ENCODE measurements at regions not wholly inside any gene's neighbourhood (a gene's known extent, or its start where the extent isn't known, plus 50 kb on each side); places are given as distances from the start of the nearest gene placed in this dataset.

DNA sequence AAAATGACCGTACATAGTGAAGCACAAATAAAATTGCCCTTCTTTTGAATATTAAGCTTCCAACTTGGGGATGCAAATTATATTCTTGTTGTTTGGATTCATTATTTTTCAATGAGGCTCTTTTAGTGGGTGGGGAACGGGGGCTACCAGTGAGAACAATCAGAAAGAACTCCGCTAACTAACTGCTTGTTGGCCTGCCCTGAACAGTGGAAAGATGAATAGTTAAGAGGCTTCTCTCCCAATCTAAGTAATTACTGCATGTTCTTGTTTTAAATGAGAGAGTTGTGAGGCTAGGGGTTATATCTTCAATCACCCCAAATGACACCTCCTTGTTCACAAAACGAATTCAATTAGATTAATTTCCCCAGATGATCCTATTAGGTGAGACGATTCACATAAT lies 322.0 kb downstream of the FAT3 start:
- intact Hi-C loops (cut with DNase I) = no loop called here
- Histone ChIP-seq H3K4me3 (no peak overlapping the region), H3K27ac (no peak overlapping the region), H3K4me1 (no peaks in the 10 kb centered on the region), H3K36me3 (no peaks in the 10 kb centered on the region), H3K27me3 (peaks cover 0 to 3% (median 0%) of the 10 kb centered on the region in 9 donors), H3K9me3 (no peaks in the 10 kb centered on the region)
- TF ChIP-seq, protein P1, sequence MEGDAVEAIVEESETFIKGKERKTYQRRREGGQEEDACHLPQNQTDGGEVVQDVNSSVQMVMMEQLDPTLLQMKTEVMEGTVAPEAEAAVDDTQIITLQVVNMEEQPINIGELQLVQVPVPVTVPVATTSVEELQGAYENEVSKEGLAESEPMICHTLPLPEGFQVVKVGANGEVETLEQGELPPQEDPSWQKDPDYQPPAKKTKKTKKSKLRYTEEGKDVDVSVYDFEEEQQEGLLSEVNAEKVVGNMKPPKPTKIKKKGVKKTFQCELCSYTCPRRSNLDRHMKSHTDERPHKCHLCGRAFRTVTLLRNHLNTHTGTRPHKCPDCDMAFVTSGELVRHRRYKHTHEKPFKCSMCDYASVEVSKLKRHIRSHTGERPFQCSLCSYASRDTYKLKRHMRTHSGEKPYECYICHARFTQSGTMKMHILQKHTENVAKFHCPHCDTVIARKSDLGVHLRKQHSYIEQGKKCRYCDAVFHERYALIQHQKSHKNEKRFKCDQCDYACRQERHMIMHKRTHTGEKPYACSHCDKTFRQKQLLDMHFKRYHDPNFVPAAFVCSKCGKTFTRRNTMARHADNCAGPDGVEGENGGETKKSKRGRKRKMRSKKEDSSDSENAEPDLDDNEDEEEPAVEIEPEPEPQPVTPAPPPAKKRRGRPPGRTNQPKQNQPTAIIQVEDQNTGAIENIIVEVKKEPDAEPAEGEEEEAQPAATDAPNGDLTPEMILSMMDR (IDR thresholded peaks at IDR 0.05) = no peak
- TF ChIP-seq POLR2A (IDR thresholded peaks at IDR 0.05) = no peak
- DNase-seq (no peak), ATAC-seq (no peak)
- 76 to 94% (median 88%) methylated on average over 5 of the region's 5 CpGs for WGBS, 4 donors

DNA sequence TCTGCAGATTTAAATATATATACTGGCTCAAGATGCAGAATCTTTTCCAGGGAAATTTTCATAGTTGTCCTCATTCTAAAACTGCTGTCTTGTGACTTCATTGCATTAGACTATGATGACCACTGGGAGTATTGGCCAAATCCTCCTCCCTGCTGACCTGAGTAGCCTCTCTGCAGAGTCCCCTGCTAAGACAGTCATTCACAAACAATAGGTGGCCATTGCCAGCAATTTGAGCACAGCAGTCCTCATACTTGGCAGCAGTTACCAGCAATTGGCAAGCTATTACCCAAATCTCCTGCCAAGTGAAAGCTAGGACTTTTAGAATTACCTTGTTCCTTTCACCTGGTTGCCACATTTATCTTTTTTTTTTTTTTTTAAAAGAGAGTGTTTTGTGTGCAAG lies 325.8 kb downstream of the FAT3 start:
- Histone ChIP-seq H3K27me3 (peaks cover 0 to 3% (median 0%) of the 10 kb centered on the region in 9 donors), H3K4me3 (no peak overlapping the region), H3K36me3 (no peaks in the 10 kb centered on the region), H3K4me1 (no peaks in the 10 kb centered on the region), H3K9me3 (no peaks in the 10 kb centered on the region), H3K27ac (no peak overlapping the region)
- ATAC-seq (peak; percentile 54 to 72 (median 72)), DNase-seq (peak in 2 of 5 donors; percentile 10 to 20)
- TF ChIP-seq POLR2A (IDR thresholded peaks at IDR 0.05) = no peak
- TF ChIP-seq, protein P1 (IDR thresholded peaks at IDR 0.05) = no peak
- intact Hi-C loops (cut with DNase I) = no loop called here

DNA sequence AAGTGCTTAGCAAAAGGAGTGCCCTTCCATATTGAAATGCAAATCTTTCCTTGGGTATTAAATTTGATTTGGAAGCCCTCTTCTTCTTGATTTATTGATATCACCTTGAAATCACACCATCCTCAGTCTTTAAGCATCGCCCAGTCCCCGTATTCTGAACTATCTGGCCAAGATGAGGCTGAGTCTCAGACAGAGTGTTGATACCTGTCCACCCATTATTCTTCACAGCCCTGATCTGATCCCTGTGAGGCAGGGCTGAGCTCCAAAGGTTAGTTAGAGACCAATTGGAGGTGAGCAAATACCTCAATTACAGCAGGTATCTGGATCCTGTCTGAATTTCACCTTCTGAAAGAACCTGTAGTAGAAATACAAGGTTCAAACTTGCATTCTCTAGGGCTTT lies 326.3 kb downstream of the FAT3 start:
- TF ChIP-seq, protein P1 (IDR thresholded peaks at IDR 0.05) = no peak
- TF ChIP-seq POLR2A (IDR thresholded peaks at IDR 0.05) = no peak
- Histone ChIP-seq H3K27me3 (peaks cover 0 to 3% (median 0%) of the 10 kb centered on the region in 9 donors), H3K4me3 (no peak overlapping the region), H3K4me1 (no peaks in the 10 kb centered on the region), H3K36me3 (no peaks in the 10 kb centered on the region), H3K9me3 (no peaks in the 10 kb centered on the region), H3K27ac (no peak overlapping the region)
- ATAC-seq (no peak), DNase-seq (no peak)
- 90 to 100% (median 96%) methylated on average over 2 of the region's 2 CpGs for WGBS, 4 donors
- intact Hi-C loops (cut with DNase I) = no loop called here

- WGBS, 4 donors = 51 to 62% (median 56%) methylated on average over 2 of the region's 2 CpGs
- Histone ChIP-seq H3K4me3 (no peak overlapping the region), H3K9me3 (no peaks in the 10 kb centered on the region), H3K36me3 (no peaks in the 10 kb centered on the region), H3K4me1 (no peaks in the 10 kb centered on the region), H3K27me3 (peaks cover 0 to 3% (median 0%) of the 10 kb centered on the region in 9 donors), H3K27ac (no peak overlapping the region)
- no peak for TF ChIP-seq POLR2A (IDR thresholded peaks at IDR 0.05)
- TF ChIP-seq, protein P1 (IDR thresholded peaks at IDR 0.05) = peak in 3 of 12 donors; percentile 9 to 23 (median 23)
- DNase-seq = no peak
- intact Hi-C loops (cut with DNase I) = no loop called here
- no peak for ATAC-seq
Observed at GRCh38 chr11:92552942-92553341, 328.3 kb downstream of the FAT3 start.

Measured in heart left ventricle (tissue), 16 donors.